GM13977 (cell line): ENCODE measurements at regions not wholly inside any gene's neighbourhood (a gene's known extent, or its start where the extent isn't known, plus 50 kb on each side); places are given as distances from the start of the nearest gene placed in this dataset.
"Not testable (repeated sequence)": the region's sequence is repeated elsewhere in the genome, so short reads cannot be mapped to it uniquely, and the experiment has no call there.

Experiments used
- DNase-seq: peaks from one replicate; pipeline ENCODE4 v3.0.0; 2012; ENCODE audit warnings: low spot score
- in situ Hi-C: fragments of 300-500 bp; cut with MboI; formaldehyde crosslinking; loops from one replicate; pipeline ENCODE4 v1.12.0; 2022; ENCODE audit warnings: low sequenced_read_pairs, low pct_unique_long_range_greater_than_20kb, mixed read lengths, inconsistent platforms; ENCODE audit not compliant: unreplicated experiment
- TF ChIP-seq, protein P1 (sequence below): IDR thresholded peaks from 2 replicates; pipeline ENCODE4 v1.5.1; 2012; ENCODE audit warnings: mild to moderate bottlenecking, control low read depth; ENCODE audit not compliant: insufficient read depth; ENCODE audit errors: extremely low read depth, missing control alignments

DNA sequence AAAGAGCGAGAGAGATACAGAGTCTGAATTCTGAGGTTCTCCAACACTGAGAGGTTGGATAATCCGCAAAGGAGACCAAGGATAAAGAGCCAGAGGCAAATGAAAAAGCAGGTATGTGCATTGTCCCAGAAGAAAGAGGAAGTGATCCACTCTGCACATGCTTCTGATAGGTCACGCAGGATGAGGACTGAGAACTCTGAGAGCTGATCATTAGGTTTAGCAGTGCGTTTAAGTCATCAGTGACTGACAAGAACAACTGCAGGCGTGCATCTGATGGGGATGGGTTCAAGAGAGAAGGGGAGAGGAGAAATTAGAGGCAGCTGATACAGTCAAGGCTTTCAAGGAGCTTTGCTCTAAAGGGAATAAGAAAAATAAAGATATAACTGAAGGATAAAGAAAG is 301.2 kb upstream of the SGK1 start:
- in situ Hi-C loops = no loop called here
- no peak for DNase-seq
- TF ChIP-seq, protein P1, sequence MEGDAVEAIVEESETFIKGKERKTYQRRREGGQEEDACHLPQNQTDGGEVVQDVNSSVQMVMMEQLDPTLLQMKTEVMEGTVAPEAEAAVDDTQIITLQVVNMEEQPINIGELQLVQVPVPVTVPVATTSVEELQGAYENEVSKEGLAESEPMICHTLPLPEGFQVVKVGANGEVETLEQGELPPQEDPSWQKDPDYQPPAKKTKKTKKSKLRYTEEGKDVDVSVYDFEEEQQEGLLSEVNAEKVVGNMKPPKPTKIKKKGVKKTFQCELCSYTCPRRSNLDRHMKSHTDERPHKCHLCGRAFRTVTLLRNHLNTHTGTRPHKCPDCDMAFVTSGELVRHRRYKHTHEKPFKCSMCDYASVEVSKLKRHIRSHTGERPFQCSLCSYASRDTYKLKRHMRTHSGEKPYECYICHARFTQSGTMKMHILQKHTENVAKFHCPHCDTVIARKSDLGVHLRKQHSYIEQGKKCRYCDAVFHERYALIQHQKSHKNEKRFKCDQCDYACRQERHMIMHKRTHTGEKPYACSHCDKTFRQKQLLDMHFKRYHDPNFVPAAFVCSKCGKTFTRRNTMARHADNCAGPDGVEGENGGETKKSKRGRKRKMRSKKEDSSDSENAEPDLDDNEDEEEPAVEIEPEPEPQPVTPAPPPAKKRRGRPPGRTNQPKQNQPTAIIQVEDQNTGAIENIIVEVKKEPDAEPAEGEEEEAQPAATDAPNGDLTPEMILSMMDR = no peak

DNA sequence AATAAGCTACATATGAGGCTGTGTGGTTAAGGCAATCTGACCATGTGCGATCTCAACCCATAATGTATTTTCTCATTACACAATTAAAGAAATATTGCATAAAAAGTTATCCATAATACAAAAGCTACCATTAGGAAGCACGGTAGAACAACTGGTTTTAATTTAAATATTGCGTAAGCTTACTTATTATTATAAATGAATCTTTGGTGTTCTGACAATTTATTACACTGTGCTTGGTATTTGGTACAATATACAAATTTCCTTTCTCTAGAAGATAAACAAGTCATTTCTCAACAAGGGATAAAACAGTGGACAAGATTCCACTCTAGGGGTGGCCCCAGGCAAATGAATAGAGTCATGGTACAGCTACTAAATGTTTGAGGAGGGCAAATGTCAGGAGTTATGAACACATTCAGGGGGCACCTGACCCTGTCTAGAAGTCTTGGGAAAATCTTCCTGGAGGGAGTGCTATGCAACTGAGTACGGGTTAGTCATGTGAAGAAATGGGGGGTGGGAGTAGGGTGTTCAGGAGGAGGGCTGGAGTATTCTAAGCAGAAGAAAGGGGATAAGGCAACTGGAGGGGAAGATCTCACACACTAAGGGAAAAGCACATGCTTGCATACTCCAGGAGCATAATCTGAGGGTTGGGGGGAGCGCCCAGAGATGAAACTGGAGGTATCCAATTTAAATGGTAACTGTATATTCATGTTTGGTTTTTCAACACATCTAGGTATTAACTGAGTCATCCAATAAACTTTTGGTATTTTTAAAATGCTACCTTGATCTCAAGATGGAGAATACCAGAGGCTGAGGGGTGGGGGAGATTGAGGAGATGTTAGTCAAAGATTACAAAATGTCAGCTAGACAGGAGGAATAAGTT is 296.9 kb upstream of the SGK1 start:
- in situ Hi-C loops = no loop called here
- TF ChIP-seq, protein P1 = no peak

DNA sequence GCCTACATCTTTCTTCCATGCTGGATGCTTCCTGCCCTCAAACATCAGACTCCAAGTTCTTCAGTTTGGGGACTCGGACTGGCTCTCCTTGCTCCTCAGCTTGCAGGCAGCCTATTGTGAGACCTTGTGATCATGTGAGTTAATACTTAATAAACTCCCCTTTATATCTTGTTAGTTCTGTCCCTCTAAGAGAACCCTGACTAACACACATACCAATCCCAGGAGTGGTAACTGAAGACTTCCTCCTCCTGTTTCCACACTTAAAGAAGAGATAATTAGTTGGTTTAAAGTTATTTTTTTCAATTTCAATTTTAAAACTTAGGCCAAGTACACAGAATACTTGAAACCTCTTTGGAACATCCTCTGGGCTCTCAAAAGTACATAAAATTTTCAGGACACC is 294.2 kb upstream of the SGK1 start:
- DNase-seq, in situ Hi-C loops: not testable (repeated sequence)

More for the DNA sequence above, 296.9 kb upstream of the SGK1 start:
- no peak for DNase-seq

DNA sequence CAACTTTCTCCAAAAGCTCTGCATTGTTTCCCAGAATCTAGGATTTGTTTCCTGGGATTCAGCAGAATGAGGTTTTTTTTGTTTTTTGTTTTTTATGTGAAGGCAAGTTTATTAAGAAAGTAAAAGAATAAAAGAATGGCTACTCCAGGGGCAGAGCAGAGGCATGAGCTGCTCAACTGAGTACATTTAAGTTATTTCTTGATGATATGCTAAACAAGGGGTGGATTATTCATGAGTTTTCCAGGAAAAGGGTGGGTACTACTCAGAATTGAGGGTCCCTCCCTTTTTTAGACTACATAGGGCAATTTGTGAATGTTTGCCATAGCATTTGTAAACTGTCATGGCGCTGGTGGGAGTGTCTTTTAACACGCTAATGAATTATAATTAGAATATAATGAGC is 292.5 kb upstream of the SGK1 start:
- DNase-seq = no peak
- in situ Hi-C loops = no loop called here
- TF ChIP-seq, protein P1 = no peak

DNA sequence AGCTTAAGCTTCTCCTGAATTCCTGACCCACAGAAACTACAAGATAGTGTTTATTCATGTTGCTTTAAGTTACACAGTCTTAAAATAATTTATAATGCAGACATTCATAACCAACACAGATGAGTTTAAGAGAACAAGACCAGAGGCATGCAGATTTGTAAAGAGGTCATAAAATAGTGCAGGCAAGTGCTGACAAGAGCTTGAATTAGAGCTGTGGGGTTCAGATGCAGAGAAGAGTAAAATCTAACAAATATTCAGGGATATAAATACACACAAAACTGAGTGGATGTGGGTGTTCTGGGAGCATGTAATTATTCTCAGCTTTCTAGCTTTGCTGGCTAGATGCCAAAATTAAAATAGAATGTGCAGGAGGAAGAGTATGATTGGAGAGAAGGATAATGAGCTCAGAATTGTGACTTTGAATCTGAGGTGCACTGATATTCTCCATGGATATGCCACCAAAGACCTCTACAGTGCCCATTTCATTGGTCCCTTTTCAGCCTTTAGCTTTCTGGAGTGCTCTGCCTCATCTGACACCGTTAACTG is 291.9 kb upstream of the SGK1 start:
- DNase-seq = no peak

DNA sequence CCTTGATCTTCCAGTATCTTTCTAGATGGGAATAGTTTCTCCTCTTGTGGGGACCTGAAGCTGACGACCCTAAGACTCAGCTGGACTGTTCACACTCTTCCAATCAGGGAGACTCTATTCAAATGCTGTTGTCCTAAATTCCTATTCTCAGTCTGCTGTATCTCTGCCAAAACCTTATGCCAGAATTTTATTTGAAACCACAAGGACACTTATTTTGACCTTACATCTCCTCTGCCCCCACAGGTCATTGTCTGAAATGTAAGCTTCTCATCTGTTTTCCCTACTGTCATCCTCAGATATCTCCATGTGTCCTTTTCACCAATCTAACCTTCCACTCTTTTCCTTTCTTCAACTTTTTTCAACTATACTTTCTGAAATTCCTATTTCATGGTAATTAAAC is 289.5 kb upstream of the SGK1 start:
- DNase-seq = no peak
- in situ Hi-C loops = no loop called here
- TF ChIP-seq, protein P1 = no peak

More for the DNA sequence above, 291.9 kb upstream of the SGK1 start:
- in situ Hi-C loops = no loop called here
- TF ChIP-seq, protein P1 = no peak

DNA sequence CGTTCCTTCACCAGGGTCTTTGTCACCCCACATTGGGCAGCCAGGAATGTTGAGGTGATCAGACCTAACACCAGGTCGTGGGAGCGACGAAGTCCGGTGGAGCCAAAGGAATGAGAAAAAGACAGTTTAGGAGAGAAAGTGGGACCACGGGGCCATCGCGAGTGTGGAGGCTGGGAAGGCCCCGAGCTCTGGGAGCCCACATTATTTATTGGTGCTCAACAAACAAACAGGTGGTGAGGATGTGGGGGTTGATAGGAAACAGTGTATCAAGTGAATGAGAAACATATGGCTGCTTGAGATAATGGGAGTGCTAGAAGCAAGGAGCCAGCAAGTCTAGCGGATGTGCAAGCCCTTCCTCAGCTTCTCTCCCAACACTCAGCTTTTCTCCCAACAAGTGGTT is 287.1 kb upstream of the SGK1 start:
- in situ Hi-C loops = no loop called here
- DNase-seq = no peak
- TF ChIP-seq, protein P1 = no peak
